ENCODE measurements at regions not wholly inside any gene's neighbourhood (a gene's known extent, or its start where the extent isn't known, plus 50 kb on each side); places are given as distances from the start of the nearest gene placed in this dataset.
"Not testable (repeated sequence)": the region's sequence is repeated elsewhere in the genome, so short reads cannot be mapped to it uniquely, and the experiment has no call there.

DNA sequence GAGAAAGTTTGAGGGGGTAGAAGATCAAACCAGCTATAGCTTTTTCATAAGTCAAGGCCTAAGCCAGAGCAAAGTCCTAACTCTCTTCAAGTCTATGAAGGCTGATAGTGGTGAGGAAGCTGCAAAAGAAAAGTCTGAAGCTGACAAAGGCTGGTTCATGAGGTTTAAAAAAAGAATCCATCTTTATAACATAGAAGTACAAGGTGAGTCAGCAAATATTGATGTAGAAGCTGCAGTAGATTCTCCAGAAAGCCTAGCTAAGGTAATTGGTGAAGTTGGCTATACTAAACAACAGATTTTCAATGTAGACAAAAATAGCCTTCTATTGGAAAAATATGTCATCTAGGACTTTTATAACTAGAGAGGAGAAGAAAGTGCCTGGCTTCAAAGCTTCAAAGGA, 141.4 kb upstream of the ZNF521 start:
- H3K27ac ChIP-seq (ENCODE audit: low read length): no peak overlapping the region
- DNase-seq: no peak
- no peak overlapping the region for H3K4me3 ChIP-seq (ENCODE audit: low read length)

GRCh38 chr18:25490316-25490715, 138.3 kb upstream of the ZNF521 start:
- no peaks in the 10 kb centered on the region for H3K27me3 ChIP-seq (ENCODE audit: control insufficient read depth, insufficient read depth, low read length)
- no peaks in the 10 kb centered on the region for H3K4me1 ChIP-seq (ENCODE audit: control insufficient read depth, insufficient read depth, low read length)
- H3K27ac ChIP-seq (ENCODE audit: low read length): no peak overlapping the region
- WGBS (ENCODE audit: insufficient coverage): 60% methylated on average over 2 of the region's 4 CpGs
- no peak overlapping the region for H3K4me3 ChIP-seq (ENCODE audit: low read length)
- H3K36me3 ChIP-seq (ENCODE audit: control insufficient read depth, insufficient read depth, low read length): no peaks in the 10 kb centered on the region
- DNase-seq: no peak
- H3K9me3 ChIP-seq (replicated peaks; ENCODE audit: control insufficient read depth, low read depth, low read length): no peaks in the 10 kb centered on the region

More for the DNA sequence above, 141.4 kb upstream of the ZNF521 start:
- no peaks in the 10 kb centered on the region for H3K36me3 ChIP-seq (ENCODE audit: control insufficient read depth, insufficient read depth, low read length)
- no peaks in the 10 kb centered on the region for H3K27me3 ChIP-seq (ENCODE audit: control insufficient read depth, insufficient read depth, low read length)
- H3K4me1 ChIP-seq (ENCODE audit: control insufficient read depth, insufficient read depth, low read length): no peaks in the 10 kb centered on the region
- no peaks in the 10 kb centered on the region for H3K9me3 ChIP-seq (replicated peaks; ENCODE audit: control insufficient read depth, low read depth, low read length)

GRCh38 chr18:25473008-25473407, 121.0 kb upstream of the ZNF521 start:
- WGBS (ENCODE audit: insufficient coverage): no CpG with 5 or more reads among the region's 2 CpGs

DNA sequence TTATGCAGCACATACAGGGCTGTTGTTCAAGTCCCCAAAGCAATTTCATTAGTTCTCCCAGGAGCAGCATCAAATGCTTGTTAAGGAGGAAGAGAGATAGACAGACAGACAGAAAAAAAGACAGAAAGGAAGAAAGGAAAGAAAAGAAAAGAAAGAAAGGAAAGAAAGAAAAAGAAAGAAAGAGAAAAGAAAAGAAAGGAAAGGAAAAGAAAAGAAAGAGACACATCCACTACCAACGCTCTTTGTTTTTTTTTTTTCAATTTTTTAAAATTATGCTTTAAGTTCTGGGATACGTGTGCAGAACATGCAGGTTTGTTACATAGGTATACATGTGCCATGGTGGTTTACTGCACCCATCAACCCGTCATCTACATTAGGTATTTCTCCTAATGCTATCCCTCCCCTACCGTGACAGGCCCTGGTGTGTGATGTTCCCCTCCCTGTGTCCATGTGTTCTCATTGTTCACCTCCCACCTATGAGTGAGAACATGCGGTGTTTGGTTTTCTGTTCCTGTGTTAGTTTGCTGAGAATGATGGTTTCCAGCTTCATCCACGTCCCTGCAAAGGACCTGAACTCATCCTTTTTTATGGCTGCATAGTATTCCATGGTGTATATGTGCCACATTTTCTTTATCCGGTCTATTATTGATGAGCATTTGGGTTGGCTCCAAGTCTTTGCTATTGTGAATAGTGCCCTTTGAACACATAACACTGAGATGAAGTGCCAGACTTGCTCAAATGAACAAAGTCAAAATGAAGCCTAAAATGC, 119.0 kb upstream of the ZNF521 start:
- H3K27ac ChIP-seq (ENCODE audit: low read length); H3K36me3 ChIP-seq (ENCODE audit: control insufficient read depth, insufficient read depth, low read length); DNase-seq; H3K4me3 ChIP-seq (ENCODE audit: low read length); H3K27me3 ChIP-seq (ENCODE audit: control insufficient read depth, insufficient read depth, low read length); H3K9me3 ChIP-seq (replicated peaks; ENCODE audit: control insufficient read depth, low read depth, low read length): not testable (repeated sequence)
- peaks cover 24% of the 10 kb centered on the region for H3K4me1 ChIP-seq (ENCODE audit: control insufficient read depth, insufficient read depth, low read length)
- WGBS (ENCODE audit: insufficient coverage): no CpG with 5 or more reads among the region's 7 CpGs

More at GRCh38 chr18:25473008-25473407, 121.0 kb upstream of the ZNF521 start:
- Histone ChIP-seq H3K36me3 (ENCODE audit: control insufficient read depth, insufficient read depth, low read length) (no peaks in the 10 kb centered on the region), H3K9me3 (replicated peaks; ENCODE audit: control insufficient read depth, low read depth, low read length) (no peaks in the 10 kb centered on the region), H3K27me3 (ENCODE audit: control insufficient read depth, insufficient read depth, low read length) (no peaks in the 10 kb centered on the region), H3K4me3 (ENCODE audit: low read length) (no peak overlapping the region), H3K4me1 (ENCODE audit: control insufficient read depth, insufficient read depth, low read length) (peaks cover 6% of the 10 kb centered on the region), H3K27ac (ENCODE audit: low read length) (no peak overlapping the region)
- no peak for DNase-seq

DNA sequence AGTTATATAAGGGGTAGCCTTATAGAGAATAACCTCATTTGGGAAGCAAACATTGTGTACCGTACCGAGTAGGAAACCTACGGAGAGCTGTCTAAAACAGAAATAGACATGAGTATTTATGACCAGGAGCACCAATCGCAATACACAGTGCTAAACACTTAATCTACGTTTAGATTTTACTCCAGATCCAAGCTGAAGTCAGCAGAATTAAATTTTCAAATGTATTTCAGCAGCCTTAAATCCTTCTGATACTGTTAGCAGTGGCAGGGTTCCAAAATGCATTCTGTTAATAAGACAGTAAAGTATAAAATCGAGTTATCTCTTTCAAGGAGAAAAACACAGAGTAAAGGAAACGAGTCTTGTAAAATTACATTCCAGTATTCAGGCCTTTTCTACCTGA, 118.1 kb upstream of the ZNF521 start:
- peaks cover 31% of the 10 kb centered on the region for H3K4me1 ChIP-seq (ENCODE audit: control insufficient read depth, insufficient read depth, low read length)
- H3K4me3 ChIP-seq (ENCODE audit: low read length): no peak overlapping the region
- no peaks in the 10 kb centered on the region for H3K36me3 ChIP-seq (ENCODE audit: control insufficient read depth, insufficient read depth, low read length)
- WGBS (ENCODE audit: insufficient coverage): no CpG with 5 or more reads among the region's 7 CpGs
- DNase-seq: peak; percentile 49
- H3K9me3 ChIP-seq (replicated peaks; ENCODE audit: control insufficient read depth, low read depth, low read length): no peaks in the 10 kb centered on the region
- H3K27me3 ChIP-seq (ENCODE audit: control insufficient read depth, insufficient read depth, low read length): no peaks in the 10 kb centered on the region
- no peak overlapping the region for H3K27ac ChIP-seq (ENCODE audit: low read length)

GRCh38 chr18:25469489-25469888, 117.5 kb upstream of the ZNF521 start:
- Histone ChIP-seq H3K9me3 (replicated peaks; ENCODE audit: control insufficient read depth, low read depth, low read length) (no peaks in the 10 kb centered on the region), H3K4me3 (ENCODE audit: low read length) (no peak overlapping the region), H3K4me1 (ENCODE audit: control insufficient read depth, insufficient read depth, low read length) (peaks cover 35% of the 10 kb centered on the region), H3K27ac (ENCODE audit: low read length) (no peak overlapping the region), H3K27me3 (ENCODE audit: control insufficient read depth, insufficient read depth, low read length) (no peaks in the 10 kb centered on the region), H3K36me3 (ENCODE audit: control insufficient read depth, insufficient read depth, low read length) (no peaks in the 10 kb centered on the region)
- DNase-seq: peak; percentile 38
- no CpG with 5 or more reads among the region's 2 CpGs for WGBS (ENCODE audit: insufficient coverage)

GRCh38 chr18:25467226-25467987, 115.4 kb upstream of the ZNF521 start:
- H3K4me1 ChIP-seq (ENCODE audit: control insufficient read depth, insufficient read depth, low read length): peaks cover 37% of the 10 kb centered on the region
- H3K27ac ChIP-seq (ENCODE audit: low read length): peak overlapping the region; percentile 89
- H3K36me3 ChIP-seq (ENCODE audit: control insufficient read depth, insufficient read depth, low read length): no peaks in the 10 kb centered on the region
- no peaks in the 10 kb centered on the region for H3K9me3 ChIP-seq (replicated peaks; ENCODE audit: control insufficient read depth, low read depth, low read length)
- no peaks in the 10 kb centered on the region for H3K27me3 ChIP-seq (ENCODE audit: control insufficient read depth, insufficient read depth, low read length)
- 40% methylated on average over 1 of the region's 6 CpGs for WGBS (ENCODE audit: insufficient coverage)
- H3K4me3 ChIP-seq (ENCODE audit: low read length): no peak overlapping the region
- peak; percentile 86 for DNase-seq

DNA sequence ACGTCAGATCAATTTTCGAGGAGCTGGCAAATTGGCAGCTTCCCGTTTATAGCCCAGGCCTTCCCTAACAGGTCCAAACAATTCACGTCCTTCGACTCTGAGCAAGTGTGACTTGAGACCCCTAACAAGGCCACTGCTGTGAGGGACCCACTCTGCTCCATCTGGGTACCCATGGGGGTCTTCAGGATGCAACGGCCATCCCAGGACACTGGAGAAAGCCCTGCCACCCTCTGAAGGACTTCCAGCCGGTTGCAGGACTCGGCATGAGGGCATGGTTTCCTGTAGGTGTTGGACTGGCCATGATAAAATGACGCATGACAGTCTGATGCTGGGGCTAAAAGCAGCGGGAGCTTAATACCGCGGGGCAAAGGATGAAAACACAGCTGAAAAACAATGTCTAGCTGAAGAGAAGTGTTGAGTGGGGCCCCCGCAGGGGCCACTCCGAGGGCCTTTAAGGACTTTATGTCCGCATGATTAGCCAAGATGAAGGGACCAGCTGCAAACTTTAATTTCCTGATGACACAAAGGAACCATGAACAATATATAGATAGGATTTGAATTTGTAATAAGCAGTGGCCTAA, 113.3 kb upstream of the ZNF521 start:
- Histone ChIP-seq H3K36me3 (ENCODE audit: control insufficient read depth, insufficient read depth, low read length) (no peaks in the 10 kb centered on the region), H3K4me1 (ENCODE audit: control insufficient read depth, insufficient read depth, low read length) (peaks cover 42% of the 10 kb centered on the region), H3K27me3 (ENCODE audit: control insufficient read depth, insufficient read depth, low read length) (no peaks in the 10 kb centered on the region), H3K4me3 (ENCODE audit: low read length) (no peak overlapping the region), H3K9me3 (replicated peaks; ENCODE audit: control insufficient read depth, low read depth, low read length) (no peaks in the 10 kb centered on the region), H3K27ac (ENCODE audit: low read length) (no peak overlapping the region)
- WGBS (ENCODE audit: insufficient coverage): 38% methylated on average over 13 of the region's 15 CpGs
- no peak for DNase-seq

- H3K36me3 ChIP-seq (ENCODE audit: control insufficient read depth, insufficient read depth, low read length): no peaks in the 10 kb centered on the region
- H3K27me3 ChIP-seq (ENCODE audit: control insufficient read depth, insufficient read depth, low read length): no peaks in the 10 kb centered on the region
- no peak overlapping the region for H3K4me3 ChIP-seq (ENCODE audit: low read length)
- H3K9me3 ChIP-seq (replicated peaks; ENCODE audit: control insufficient read depth, low read depth, low read length): no peaks in the 10 kb centered on the region
- no peak overlapping the region for H3K27ac ChIP-seq (ENCODE audit: low read length)
- peaks cover 40% of the 10 kb centered on the region for H3K4me1 ChIP-seq (ENCODE audit: control insufficient read depth, insufficient read depth, low read length)
- DNase-seq: peak; percentile 69
These were observed 112.3 kb upstream of the ZNF521 start for GRCh38 chr18:25464227-25464626.

DNA sequence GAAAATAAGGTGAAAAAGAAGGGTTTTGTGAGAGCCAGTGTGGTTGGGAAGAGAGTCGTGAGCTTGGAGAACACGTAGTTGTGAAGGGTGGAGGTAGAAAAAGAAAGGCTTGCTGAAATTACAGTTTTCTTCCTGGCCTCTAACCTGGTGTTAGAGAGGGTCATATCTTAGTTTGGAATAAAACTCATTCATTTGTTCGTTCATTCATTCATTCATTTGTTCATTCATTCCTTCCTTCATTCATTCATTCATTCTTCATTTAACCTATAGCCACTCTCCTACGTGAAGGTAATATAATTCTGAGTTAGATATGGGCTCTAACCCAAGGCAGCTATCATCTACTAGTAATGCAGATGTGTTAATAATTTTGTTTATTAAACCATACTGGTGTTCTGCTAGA, 111.8 kb upstream of the ZNF521 start:
- peaks cover 38% of the 10 kb centered on the region for H3K4me1 ChIP-seq (ENCODE audit: control insufficient read depth, insufficient read depth, low read length)

More for the DNA sequence above, 111.8 kb upstream of the ZNF521 start:
- 100% methylated on average over 2 of the region's 4 CpGs for WGBS (ENCODE audit: insufficient coverage)
- Histone ChIP-seq H3K36me3 (ENCODE audit: control insufficient read depth, insufficient read depth, low read length) (no peaks in the 10 kb centered on the region), H3K27me3 (ENCODE audit: control insufficient read depth, insufficient read depth, low read length) (no peaks in the 10 kb centered on the region), H3K27ac (ENCODE audit: low read length) (no peak overlapping the region), H3K9me3 (replicated peaks; ENCODE audit: control insufficient read depth, low read depth, low read length) (no peaks in the 10 kb centered on the region), H3K4me3 (ENCODE audit: low read length) (no peak overlapping the region)
- DNase-seq: no peak
